ENCODE measurements at regions not wholly inside any gene's neighbourhood (a gene's known extent, or its start where the extent isn't known, plus 50 kb on each side); places are given as distances from the start of the nearest gene placed in this dataset.
A peak's percentile ranks its signal among the peaks of the same experiment; 100 is the strongest.

- WGBS, 2 donors, result 78 to 90% methylated on average over 4 of the region's 4 CpGs
- Histone ChIP-seq H3K27ac (no peak overlapping the region), H3K4me3 (peak overlapping the region in 1 of 2 donors; percentile 17), H3K9me3 (no peaks in the 10 kb centered on the region), H3K36me3 (ENCODE audit: low read depth, missing control alignments) (no peaks in the 10 kb centered on the region), H3K27me3 (no peaks in the 10 kb centered on the region), H3K4me1 (no peaks in the 10 kb centered on the region)
- TF ChIP-seq POLR2A (IDR thresholded peaks at IDR 0.05) (no peak), CTCF (IDR thresholded peaks at IDR 0.05) (no peak)
- no peak for DNase-seq
- intact Hi-C loops (cut with DNase I; ENCODE audit: low total_unique reads), result no loop called here
These were observed 93.9 kb upstream of the FOXC1 start for GRCh38 chr6:1515781-1516180.

GRCh38 chr6:1516742-1517520 is 92.8 kb upstream of the FOXC1 start:
- H3K4me1 ChIP-seq, result no peaks in the 10 kb centered on the region
- no peaks in the 10 kb centered on the region for H3K36me3 ChIP-seq (ENCODE audit: low read depth, missing control alignments)
- no peak overlapping the region for H3K27ac ChIP-seq
- H3K4me3 ChIP-seq, result no peak overlapping the region
- 68% methylated on average over 12 to 14 of the region's 14 CpGs for WGBS, 2 donors
- intact Hi-C loops (cut with DNase I; ENCODE audit: low total_unique reads), result no loop called here
- peak; percentile 26 for DNase-seq
- no peaks in the 10 kb centered on the region for H3K9me3 ChIP-seq
- TF ChIP-seq CTCF (IDR thresholded peaks at IDR 0.05), result no peak
- no peak for TF ChIP-seq POLR2A (IDR thresholded peaks at IDR 0.05)
- H3K27me3 ChIP-seq, result no peaks in the 10 kb centered on the region

GRCh38 chr6:1518855-1519254 is 90.9 kb upstream of the FOXC1 start:
- H3K27ac ChIP-seq, result no peak overlapping the region
- H3K36me3 ChIP-seq (ENCODE audit: low read depth, missing control alignments), result no peaks in the 10 kb centered on the region
- no peaks in the 10 kb centered on the region for H3K4me1 ChIP-seq
- WGBS, 2 donors, result 97 to 98% methylated on average over 7 to 8 of the region's 8 CpGs
- intact Hi-C loops (cut with DNase I; ENCODE audit: low total_unique reads), result no loop called here
- TF ChIP-seq POLR2A (IDR thresholded peaks at IDR 0.05), result no peak
- no peaks in the 10 kb centered on the region for H3K9me3 ChIP-seq
- no peaks in the 10 kb centered on the region for H3K27me3 ChIP-seq
- DNase-seq, result no peak
- no peak overlapping the region for H3K4me3 ChIP-seq

GRCh38 chr6:1519597-1519996 is 90.1 kb upstream of the FOXC1 start:
- 68 to 73% methylated on average over 4 of the region's 4 CpGs for WGBS, 2 donors
- no peak for TF ChIP-seq POLR2A (IDR thresholded peaks at IDR 0.05)
- no peak for TF ChIP-seq CTCF (IDR thresholded peaks at IDR 0.05)
- Histone ChIP-seq H3K4me3 (no peak overlapping the region), H3K4me1 (no peaks in the 10 kb centered on the region), H3K36me3 (ENCODE audit: low read depth, missing control alignments) (no peaks in the 10 kb centered on the region), H3K27me3 (no peaks in the 10 kb centered on the region), H3K27ac (no peak overlapping the region), H3K9me3 (no peaks in the 10 kb centered on the region)
- no peak for DNase-seq
- intact Hi-C loops (cut with DNase I; ENCODE audit: low total_unique reads), result no loop called here

GRCh38 chr6:1522779-1523178 is 86.9 kb upstream of the FOXC1 start:
- TF ChIP-seq POLR2A (IDR thresholded peaks at IDR 0.05), result no peak
- TF ChIP-seq CTCF (IDR thresholded peaks at IDR 0.05), result no peak
- Histone ChIP-seq H3K27ac (no peak overlapping the region), H3K36me3 (ENCODE audit: low read depth, missing control alignments) (no peaks in the 10 kb centered on the region), H3K27me3 (no peaks in the 10 kb centered on the region), H3K9me3 (no peaks in the 10 kb centered on the region), H3K4me3 (no peak overlapping the region), H3K4me1 (peaks cover 17% of the 10 kb centered on the region)
- intact Hi-C loops (cut with DNase I; ENCODE audit: low total_unique reads), result no loop called here
- WGBS, 2 donors, result 67 to 70% methylated on average over 6 to 7 of the region's 7 CpGs
- DNase-seq, result no peak

All from testis (tissue), 2 donors.